ENCODE measurements at regions not wholly inside any gene's neighbourhood (a gene's known extent, or its start where the extent isn't known, plus 50 kb on each side); places are given as distances from the start of the nearest gene placed in this dataset.

DNA sequence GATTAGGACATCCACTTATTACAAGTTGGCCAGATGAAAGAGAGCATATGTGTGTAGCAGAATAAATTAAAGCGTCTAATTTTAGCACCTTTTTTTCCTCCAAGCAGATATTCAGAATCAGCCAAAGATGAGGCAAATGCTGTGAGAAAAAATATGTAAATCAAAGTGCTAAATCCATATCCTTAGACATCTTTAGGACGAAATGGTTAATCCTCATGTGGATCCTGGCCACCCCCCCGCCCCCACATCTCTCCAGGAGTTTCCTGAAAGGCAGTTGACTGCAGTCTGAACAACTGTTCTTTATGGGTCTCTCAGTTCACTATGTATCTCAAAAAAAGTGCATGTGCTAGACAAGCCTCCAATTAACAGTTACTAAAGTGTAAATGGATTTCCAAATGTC, 1768.1 kb upstream of the SEL1L start:
- Mint-ChIP-seq H3K27me3 (no peaks in the 10 kb centered on the region), H3K27ac (no peak overlapping the region), H3K36me3 (ENCODE audit: low read depth) (no peaks in the 10 kb centered on the region), H3K4me3 (no peak overlapping the region), H3K9me3 (peaks cover 6% of the 10 kb centered on the region), H3K4me1 (no peaks in the 10 kb centered on the region)
- no peak for ATAC-seq (replicated peaks)

DNA sequence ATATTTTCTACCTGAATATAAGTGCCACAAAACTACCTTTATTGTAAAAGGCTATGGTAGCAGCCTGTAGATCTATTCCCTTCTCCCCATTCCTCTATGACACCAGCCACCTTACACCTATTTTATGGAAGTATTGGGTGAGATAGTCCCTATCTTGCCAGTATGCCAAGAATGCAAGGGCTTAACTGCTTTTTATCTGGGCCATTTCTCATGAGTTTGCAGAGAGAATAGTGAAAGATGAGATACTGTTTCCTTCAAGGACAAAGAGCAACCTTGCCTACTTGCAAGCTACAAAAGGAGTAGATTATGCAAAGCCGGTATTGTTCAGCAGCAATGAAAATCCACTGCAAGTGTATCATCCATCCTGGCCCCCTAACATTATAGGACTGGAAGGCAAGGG, 1775.6 kb upstream of the SEL1L start:
- Mint-ChIP-seq H3K9me3 (peaks cover 9% of the 10 kb centered on the region), H3K4me1 (no peaks in the 10 kb centered on the region), H3K27ac (no peak overlapping the region), H3K27me3 (no peaks in the 10 kb centered on the region), H3K4me3 (no peak overlapping the region), H3K36me3 (ENCODE audit: low read depth) (no peaks in the 10 kb centered on the region)
- ATAC-seq (replicated peaks): no peak

DNA sequence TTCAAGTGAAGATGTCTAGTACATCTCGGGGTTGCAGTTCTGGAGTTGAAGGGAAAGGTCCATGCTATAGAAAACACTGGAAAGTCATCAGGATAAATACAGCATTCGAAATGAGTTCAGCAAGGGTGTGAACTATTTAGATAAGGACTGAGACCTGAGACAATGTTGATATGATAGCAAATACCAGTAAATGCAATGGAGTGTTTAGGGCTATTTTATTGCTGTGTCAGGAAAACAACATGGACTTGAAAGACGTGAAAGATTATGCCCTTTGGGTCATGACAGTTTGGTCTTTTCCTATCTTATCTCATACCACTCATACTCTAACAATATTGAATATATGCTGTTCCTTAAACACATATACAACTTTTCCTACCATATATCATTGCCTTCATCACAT, 1776.2 kb upstream of the SEL1L start:
- Mint-ChIP-seq H3K36me3 (ENCODE audit: low read depth) (no peaks in the 10 kb centered on the region), H3K27ac (no peak overlapping the region), H3K27me3 (no peaks in the 10 kb centered on the region), H3K4me1 (no peaks in the 10 kb centered on the region), H3K9me3 (peaks cover 13% of the 10 kb centered on the region), H3K4me3 (no peak overlapping the region)
- no peak for ATAC-seq (replicated peaks)

DNA sequence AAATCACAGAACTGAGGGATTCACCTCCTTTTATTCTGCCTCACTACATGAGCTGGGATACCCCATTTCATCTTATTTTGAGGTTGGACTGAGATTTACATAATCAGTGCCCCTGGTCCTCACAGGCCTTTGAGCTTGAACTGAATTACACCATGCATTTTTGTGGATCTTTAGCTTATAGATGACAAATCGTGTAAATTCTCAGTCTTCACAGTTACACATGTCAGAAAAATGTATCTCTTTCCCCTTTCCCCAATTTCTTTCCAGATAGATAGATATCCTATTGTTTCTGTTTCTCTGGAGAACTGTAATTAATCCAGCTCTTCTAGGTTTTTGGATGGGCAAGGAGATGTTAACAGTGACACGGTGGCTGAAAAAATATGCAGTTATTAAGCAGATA, 1778.9 kb upstream of the SEL1L start:
- no peak for ATAC-seq (replicated peaks)
- Mint-ChIP-seq H3K4me1 (no peaks in the 10 kb centered on the region), H3K36me3 (ENCODE audit: low read depth) (no peaks in the 10 kb centered on the region), H3K27ac (no peak overlapping the region), H3K27me3 (no peaks in the 10 kb centered on the region), H3K4me3 (no peak overlapping the region), H3K9me3 (peaks cover 21% of the 10 kb centered on the region)

DNA sequence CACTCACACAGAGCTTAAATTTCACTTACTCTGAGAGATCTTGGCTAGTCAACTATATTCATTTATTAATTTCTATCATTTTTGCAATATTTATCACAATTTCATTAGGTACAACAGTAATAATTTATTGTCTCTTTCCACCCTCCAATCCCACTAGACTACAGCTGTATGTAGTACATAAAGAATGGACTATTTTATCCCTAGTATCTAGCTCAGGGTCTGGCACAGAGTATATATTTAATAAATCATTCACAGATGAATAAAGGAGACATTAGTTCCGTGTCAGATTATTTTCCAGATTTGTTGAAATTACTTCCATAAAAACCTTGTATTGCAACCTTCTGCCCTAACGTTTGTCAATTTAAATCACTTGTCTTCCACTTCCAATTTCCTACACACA, 1781.1 kb upstream of the SEL1L start:
- H3K4me1 Mint-ChIP-seq: no peaks in the 10 kb centered on the region
- H3K27ac Mint-ChIP-seq: no peak overlapping the region
- no peaks in the 10 kb centered on the region for H3K27me3 Mint-ChIP-seq
- H3K36me3 Mint-ChIP-seq (ENCODE audit: low read depth): no peaks in the 10 kb centered on the region
- peaks cover 24% of the 10 kb centered on the region for H3K9me3 Mint-ChIP-seq
- no peak overlapping the region for H3K4me3 Mint-ChIP-seq
- ATAC-seq (replicated peaks): no peak

DNA sequence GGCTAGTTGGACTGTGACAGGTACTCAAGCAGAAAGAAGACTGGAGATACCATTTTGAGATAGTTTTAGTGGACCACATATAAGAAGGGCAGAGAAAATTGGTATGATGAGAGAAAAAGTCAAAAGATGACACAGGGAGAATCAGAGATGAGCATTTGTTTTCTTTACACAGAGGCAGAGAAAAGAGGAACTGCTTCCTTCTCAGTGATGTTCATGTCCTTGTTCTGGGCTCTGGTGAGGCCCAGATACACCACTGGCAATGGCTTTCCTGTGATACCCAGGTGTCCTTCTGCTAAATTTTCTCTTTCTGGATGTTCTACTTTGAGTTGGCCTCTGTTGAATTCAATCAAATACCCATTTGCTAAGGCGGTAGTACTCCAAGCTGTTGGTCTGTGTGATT, 1782.7 kb upstream of the SEL1L start:
- H3K36me3 Mint-ChIP-seq (ENCODE audit: low read depth): no peaks in the 10 kb centered on the region
- no peak overlapping the region for H3K27ac Mint-ChIP-seq
- H3K4me1 Mint-ChIP-seq: no peaks in the 10 kb centered on the region
- ATAC-seq (replicated peaks): no peak
- H3K9me3 Mint-ChIP-seq: peaks cover 23% of the 10 kb centered on the region
- no peaks in the 10 kb centered on the region for H3K27me3 Mint-ChIP-seq
- no peak overlapping the region for H3K4me3 Mint-ChIP-seq

DNA sequence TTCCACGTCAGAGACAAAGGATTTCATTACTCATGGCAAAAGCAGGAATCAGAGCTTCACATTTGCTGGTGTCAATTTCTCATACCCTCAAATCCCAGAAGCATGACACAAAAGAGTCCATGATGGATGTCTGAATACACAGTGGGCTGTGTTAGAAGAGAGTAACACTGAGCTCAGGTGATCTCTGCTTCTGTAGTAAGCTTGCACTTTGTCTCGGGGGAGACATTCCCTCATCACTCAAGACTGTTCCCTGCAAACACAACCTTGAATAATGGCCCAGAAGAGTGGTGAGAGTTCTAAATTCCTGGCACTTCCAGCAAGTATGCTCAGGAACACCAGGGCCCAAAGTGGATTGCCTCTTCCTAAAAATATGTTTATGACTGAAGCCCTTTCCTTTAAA, 1787.2 kb upstream of the SEL1L start:
- Mint-ChIP-seq H3K9me3 (peaks cover 18% of the 10 kb centered on the region), H3K27ac (no peak overlapping the region), H3K27me3 (no peaks in the 10 kb centered on the region), H3K4me3 (no peak overlapping the region), H3K36me3 (ENCODE audit: low read depth) (no peaks in the 10 kb centered on the region), H3K4me1 (no peaks in the 10 kb centered on the region)
- no peak for ATAC-seq (replicated peaks)

DNA sequence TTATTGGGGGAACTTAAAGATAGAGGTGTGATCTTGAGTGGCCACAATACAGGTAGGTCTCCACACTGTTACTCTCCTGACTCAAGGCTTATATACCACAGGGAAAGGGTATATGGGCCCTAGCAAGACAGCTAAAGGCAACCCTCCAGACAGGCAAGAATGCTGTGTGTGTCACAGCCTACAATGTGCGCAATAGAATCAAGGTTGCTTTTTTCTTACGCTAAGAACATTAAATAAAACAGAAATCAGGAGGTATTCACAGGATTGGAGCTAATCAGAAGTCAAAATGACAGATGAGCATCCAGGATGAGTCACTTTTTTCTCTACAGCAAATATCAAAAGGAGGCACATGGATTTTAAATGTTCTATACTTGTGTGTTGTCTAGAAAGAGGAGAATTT, 1797.9 kb upstream of the SEL1L start:
- Mint-ChIP-seq H3K27me3 (no peaks in the 10 kb centered on the region), H3K36me3 (ENCODE audit: low read depth) (no peaks in the 10 kb centered on the region), H3K9me3 (peaks cover 20% of the 10 kb centered on the region), H3K4me3 (no peak overlapping the region), H3K27ac (no peak overlapping the region), H3K4me1 (no peaks in the 10 kb centered on the region)
- no peak for ATAC-seq (replicated peaks)

DNA sequence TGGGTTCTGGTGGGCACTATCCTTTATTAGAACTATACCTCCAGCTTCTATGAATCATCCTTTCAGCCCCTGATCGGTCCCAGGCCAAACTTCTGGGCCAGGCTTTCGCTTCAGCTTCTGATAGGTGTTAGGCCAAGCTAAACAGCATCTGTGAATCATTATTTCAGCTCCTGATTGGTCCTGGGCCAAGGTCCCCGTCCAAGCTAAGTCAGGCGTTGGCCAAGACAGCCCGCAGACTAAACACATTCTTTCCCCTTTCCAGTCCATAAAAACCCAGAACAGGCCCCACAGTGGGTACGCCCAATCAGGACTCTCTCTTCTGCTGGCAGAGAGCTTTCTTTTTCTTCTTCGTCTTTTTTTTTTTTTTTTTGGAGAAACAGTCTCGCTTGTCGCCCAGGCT, 1808.9 kb upstream of the SEL1L start:
- no peak overlapping the region for H3K27ac Mint-ChIP-seq
- H3K9me3 Mint-ChIP-seq: peaks cover 16% of the 10 kb centered on the region
- H3K27me3 Mint-ChIP-seq: no peaks in the 10 kb centered on the region
- no peaks in the 10 kb centered on the region for H3K4me1 Mint-ChIP-seq
- ATAC-seq (replicated peaks): no peak
- H3K4me3 Mint-ChIP-seq: no peak overlapping the region
- no peaks in the 10 kb centered on the region for H3K36me3 Mint-ChIP-seq (ENCODE audit: low read depth)

DNA sequence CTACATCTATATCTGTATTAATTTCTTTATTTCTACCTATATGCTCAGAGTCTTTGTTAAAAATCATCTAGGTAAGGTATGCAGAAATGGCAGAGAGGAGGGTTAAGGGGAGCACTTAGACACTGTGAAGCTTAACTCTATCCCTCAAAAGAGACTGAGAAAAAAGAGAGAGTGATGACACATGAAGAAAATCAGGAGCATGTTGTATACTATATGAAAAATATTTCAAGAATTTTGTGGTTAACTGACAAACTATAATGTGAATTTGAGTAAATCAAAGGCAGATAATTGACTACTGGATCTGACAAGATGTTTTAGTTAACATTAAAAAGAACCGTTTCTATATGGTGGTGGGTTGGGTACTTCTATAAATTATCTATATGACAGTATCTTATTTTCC, 1814.2 kb upstream of the SEL1L start:
- ATAC-seq (replicated peaks): no peak
- H3K9me3 Mint-ChIP-seq: peaks cover 17% of the 10 kb centered on the region
- H3K4me1 Mint-ChIP-seq: no peaks in the 10 kb centered on the region
- no peak overlapping the region for H3K27ac Mint-ChIP-seq
- no peaks in the 10 kb centered on the region for H3K36me3 Mint-ChIP-seq (ENCODE audit: low read depth)
- H3K4me3 Mint-ChIP-seq: no peak overlapping the region
- no peaks in the 10 kb centered on the region for H3K27me3 Mint-ChIP-seq

DNA sequence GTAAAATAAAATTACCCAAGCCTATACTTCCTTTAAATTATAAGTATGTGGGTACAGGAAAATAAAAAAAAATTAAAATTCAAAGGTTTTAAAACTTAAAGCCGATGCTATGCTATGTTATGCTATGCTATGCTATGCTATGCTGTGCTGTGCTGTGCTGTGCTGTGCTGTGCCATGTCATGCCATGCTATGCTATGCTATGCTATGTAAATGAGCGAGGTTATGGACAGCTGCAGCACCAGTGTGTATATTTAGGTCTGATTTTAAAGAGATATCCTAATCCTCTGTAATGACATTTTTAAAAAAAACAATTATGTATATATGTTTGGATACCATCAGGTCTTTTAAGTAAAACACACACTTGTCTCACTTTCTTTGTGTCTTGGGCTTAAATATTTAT, 1822.0 kb upstream of the SEL1L start:
- Mint-ChIP-seq H3K27ac (no peak overlapping the region), H3K9me3 (peaks cover 24% of the 10 kb centered on the region), H3K4me1 (no peaks in the 10 kb centered on the region), H3K4me3 (no peak overlapping the region), H3K36me3 (ENCODE audit: low read depth) (no peaks in the 10 kb centered on the region), H3K27me3 (no peaks in the 10 kb centered on the region)
- ATAC-seq (replicated peaks): no peak

DNA sequence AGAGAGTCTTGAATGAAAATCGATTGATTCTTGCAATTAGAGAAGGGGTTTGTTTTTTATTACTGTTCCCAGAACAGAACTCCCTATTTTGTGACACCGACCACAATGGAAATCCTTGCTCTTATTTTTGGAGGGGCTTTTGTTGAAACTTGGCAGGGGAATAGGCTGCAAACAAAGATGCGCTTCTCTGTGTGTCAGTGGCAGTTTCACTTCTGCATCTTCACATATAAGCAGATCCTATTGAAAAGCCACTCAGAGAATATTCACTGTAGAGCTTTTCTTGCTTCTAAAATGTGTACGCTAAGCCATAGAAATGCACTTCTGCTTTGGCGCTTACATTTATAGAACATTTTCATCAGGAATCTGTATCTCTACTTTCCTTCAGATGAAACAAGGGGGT, 1822.4 kb upstream of the SEL1L start:
- no peaks in the 10 kb centered on the region for H3K27me3 Mint-ChIP-seq
- H3K4me1 Mint-ChIP-seq: no peaks in the 10 kb centered on the region
- ATAC-seq (replicated peaks): no peak
- no peak overlapping the region for H3K4me3 Mint-ChIP-seq
- H3K36me3 Mint-ChIP-seq (ENCODE audit: low read depth): no peaks in the 10 kb centered on the region
- peaks cover 23% of the 10 kb centered on the region for H3K9me3 Mint-ChIP-seq
- H3K27ac Mint-ChIP-seq: no peak overlapping the region

DNA sequence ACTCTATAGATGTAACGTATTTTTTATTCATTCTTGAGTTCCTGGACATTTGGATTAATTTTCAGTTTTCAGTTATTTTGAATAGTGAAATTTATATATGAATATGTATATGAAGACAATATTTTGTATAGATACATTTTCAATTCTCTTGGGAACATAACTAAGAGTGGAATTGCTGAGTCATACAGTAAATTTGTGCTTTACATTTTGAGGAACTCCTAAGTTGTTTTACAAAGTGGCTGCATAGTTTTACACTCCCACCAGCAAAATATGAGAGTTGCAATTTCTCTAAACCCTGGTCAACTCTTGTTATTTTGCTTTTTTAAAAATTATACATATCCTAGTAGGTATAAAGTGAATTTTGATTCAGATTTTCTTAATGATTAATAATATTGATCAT, 1838.6 kb upstream of the SEL1L start:
- H3K36me3 Mint-ChIP-seq (ENCODE audit: low read depth): no peaks in the 10 kb centered on the region
- H3K4me3 Mint-ChIP-seq: no peak overlapping the region
- H3K4me1 Mint-ChIP-seq: no peaks in the 10 kb centered on the region
- no peak for ATAC-seq (replicated peaks)
- peaks cover 15% of the 10 kb centered on the region for H3K9me3 Mint-ChIP-seq
- no peaks in the 10 kb centered on the region for H3K27me3 Mint-ChIP-seq
- no peak overlapping the region for H3K27ac Mint-ChIP-seq

DNA sequence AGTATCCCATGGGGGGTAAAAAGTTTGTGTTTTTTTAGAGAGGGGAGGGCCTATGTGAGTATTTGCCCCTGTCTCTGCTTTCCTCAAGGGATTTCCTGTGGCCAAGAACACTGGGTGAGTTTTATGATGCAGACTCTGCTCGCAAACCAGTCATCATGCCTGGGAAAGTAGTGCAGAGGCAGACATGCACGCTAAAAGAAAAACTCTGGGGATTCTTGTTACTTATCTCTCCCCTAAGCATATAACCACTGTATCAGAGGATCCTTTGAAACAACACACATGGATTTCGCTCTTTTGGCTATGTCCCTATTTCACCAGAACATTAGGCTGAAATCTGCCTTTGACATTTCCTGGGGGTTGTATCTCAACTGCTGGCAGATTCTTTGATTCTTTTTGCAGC, 1845.8 kb upstream of the SEL1L start:
- Mint-ChIP-seq H3K27ac (no peak overlapping the region), H3K4me3 (no peak overlapping the region), H3K4me1 (no peaks in the 10 kb centered on the region), H3K27me3 (no peaks in the 10 kb centered on the region), H3K36me3 (ENCODE audit: low read depth) (no peaks in the 10 kb centered on the region), H3K9me3 (peaks cover 22% of the 10 kb centered on the region)
- ATAC-seq (replicated peaks): no peak

DNA sequence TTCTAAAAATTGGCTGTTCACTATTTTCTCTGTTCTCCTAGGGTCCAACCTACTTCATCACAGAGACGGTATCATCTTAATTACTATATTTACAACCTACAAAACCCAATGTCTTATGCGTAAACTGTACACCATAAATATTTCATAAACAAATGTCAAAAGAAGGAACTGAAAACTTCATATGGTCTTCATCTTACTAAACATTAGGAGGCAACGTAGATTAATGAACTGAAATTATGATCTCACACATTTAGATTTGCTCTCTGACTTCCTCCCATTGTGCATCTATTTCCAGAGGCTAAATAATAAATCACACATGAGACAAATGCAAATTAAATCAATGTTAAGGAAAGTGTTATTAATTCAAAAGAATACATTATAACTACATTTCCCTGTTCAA, 1850.6 kb upstream of the SEL1L start:
- Mint-ChIP-seq H3K36me3 (ENCODE audit: low read depth) (no peaks in the 10 kb centered on the region), H3K27ac (no peak overlapping the region), H3K9me3 (peaks cover 26% of the 10 kb centered on the region), H3K4me1 (no peaks in the 10 kb centered on the region), H3K4me3 (no peak overlapping the region), H3K27me3 (no peaks in the 10 kb centered on the region)
- ATAC-seq (replicated peaks): no peak

DNA sequence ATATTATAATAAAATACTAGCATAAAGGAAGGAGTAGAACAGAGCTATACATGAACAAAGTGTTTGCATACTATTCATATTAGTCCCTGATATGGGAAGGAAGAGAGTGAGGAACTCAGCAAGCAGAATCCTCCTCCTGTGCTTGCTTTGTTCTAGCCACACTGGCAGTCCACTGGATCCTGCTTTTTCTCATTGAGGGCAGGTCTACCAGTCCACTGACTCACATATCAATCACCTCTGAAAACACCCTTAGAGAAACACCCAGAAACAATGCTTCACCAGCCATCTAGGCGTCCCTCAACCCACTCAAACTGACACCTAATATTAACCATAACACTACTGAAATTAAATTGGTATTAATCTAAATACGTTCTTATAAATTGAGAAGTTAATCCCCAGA, 1861.7 kb upstream of the SEL1L start:
- H3K4me1 Mint-ChIP-seq: no peaks in the 10 kb centered on the region

More for the DNA sequence above, 1861.7 kb upstream of the SEL1L start:
- Mint-ChIP-seq H3K36me3 (ENCODE audit: low read depth) (no peaks in the 10 kb centered on the region), H3K4me3 (no peak overlapping the region), H3K27ac (no peak overlapping the region), H3K9me3 (peaks cover 7% of the 10 kb centered on the region), H3K27me3 (no peaks in the 10 kb centered on the region)
- ATAC-seq (replicated peaks): no peak
